Endodermal cell (in vitro differentiated cells): ENCODE measurements at regions not wholly inside any gene's neighbourhood (a gene's known extent, or its start where the extent isn't known, plus 50 kb on each side); places are given as distances from the start of the nearest gene placed in this dataset.

ENCODE experiments used
- DNase-seq: peaks from one replicate; pipeline ENCODE4 v3.0.0-alpha.2; 2017
- H3K27ac ChIP-seq: 2 replicates; pipeline ENCODE4 v1.5.1; 2013; ENCODE audit warnings: mild to moderate bottlenecking, low read depth, low read length, moderate library complexity
- H3K27me3 ChIP-seq: 2 replicates; pipeline ENCODE4 v1.6.1; 2013; ENCODE audit warnings: mild to moderate bottlenecking, low read length, moderate library complexity; ENCODE audit not compliant: insufficient read depth, control insufficient read depth, poor library complexity, severe bottlenecking
- H3K36me3 ChIP-seq: 2 replicates; pipeline ENCODE4 v1.7.0; 2013; ENCODE audit warnings: mild to moderate bottlenecking, low read length, moderate library complexity; ENCODE audit not compliant: control insufficient read depth, insufficient read depth
- H3K4me1 ChIP-seq: one replicate; pipeline ENCODE4 v1.7.0; 2013; ENCODE audit warnings: low read length; ENCODE audit not compliant: control insufficient read depth, insufficient read depth
- H3K4me3 ChIP-seq: 2 replicates; pipeline ENCODE4 v1.5.1; 2013; ENCODE audit warnings: mild to moderate bottlenecking, low read length, moderate library complexity
- H3K9ac ChIP-seq: 2 replicates; pipeline ENCODE4 v1.6.1; 2013; ENCODE audit warnings: mild to moderate bottlenecking, low read length, moderate library complexity; ENCODE audit not compliant: poor library complexity, severe bottlenecking; ENCODE audit errors: extremely low read depth
- H3K9me3 ChIP-seq: 2 replicates; pipeline ENCODE4 v1.6.1; 2013; ENCODE audit warnings: mild to moderate bottlenecking, low read length, moderate library complexity; ENCODE audit not compliant: control insufficient read depth
- H3K27ac Mint-ChIP-seq: 2 replicates; pipeline ENCODE4 v1.8.0; 2020; ENCODE audit warnings: mixed read lengths
- H3K27me3 Mint-ChIP-seq: 2 replicates; pipeline ENCODE4 v1.8.0; 2021; ENCODE audit warnings: mild to moderate bottlenecking, mixed read lengths; ENCODE audit not compliant: insufficient read depth
- H3K36me3 Mint-ChIP-seq: 2 replicates; pipeline ENCODE4 v1.8.0; 2020; ENCODE audit warnings: low read depth, mixed read lengths
- H3K4me1 Mint-ChIP-seq: 2 replicates; pipeline ENCODE4 v1.8.0; 2020; ENCODE audit warnings: mixed read lengths
- H3K4me3 Mint-ChIP-seq: 2 replicates; pipeline ENCODE4 v1.8.0; 2020; ENCODE audit warnings: mild to moderate bottlenecking, moderate library complexity, mixed read lengths
- H3K9me3 Mint-ChIP-seq: 2 replicates; pipeline ENCODE4 v1.8.0; 2020; ENCODE audit warnings: mild to moderate bottlenecking, mixed read lengths
- CTCF ChIP-seq: fragments of 200-600 bp; sonication (generic); conservative IDR thresholded peaks from 2 replicates; pipeline ENCODE4 v1.5.0; 2021; ENCODE audit warnings: antibody characterized with exemption, mild to moderate bottlenecking
- WGBS, 2 experiments: methylation state at CpG; one replicate each; pipeline versions ENCODE4 v1.1.5 to v1.1.7; 2013; ENCODE audit warnings: missing lambda C conversion rate in 2 of 2, mixed read lengths in 1 of 2; ENCODE audit not compliant: insufficient coverage in 1 of 2, insufficient read length in 1 of 2; 5-methylcytosine and 5-hydroxymethylcytosine counted together

- Mint-ChIP-seq H3K9me3 (no peaks in the 10 kb centered on the region), H3K27ac (no peak overlapping the region), H3K27me3 (peaks cover 33% of the 10 kb centered on the region), H3K36me3 (no peaks in the 10 kb centered on the region), H3K4me1 (peaks cover 24% of the 10 kb centered on the region), H3K4me3 (no peak overlapping the region)
- Histone ChIP-seq H3K36me3 (no peaks in the 10 kb centered on the region), H3K4me1 (peaks cover 13% of the 10 kb centered on the region), H3K27ac (no peak overlapping the region), H3K27me3 (no peaks in the 10 kb centered on the region), H3K9me3 (no peaks in the 10 kb centered on the region), H3K9ac (no peak overlapping the region), H3K4me3 (no peak overlapping the region)
- no peak for TF ChIP-seq CTCF
- WGBS, 2 experiments: 98% methylated on average over 2 of the region's 2 CpGs; no CpG with 5 or more reads in 1 of the 2 experiments
- no peak for DNase-seq
Measured at GRCh38 chr6:1039746-1040145, 272.2 kb upstream of the FOXQ1 start.

GRCh38 chr6:1039191-1039590 is 272.7 kb upstream of the FOXQ1 start:
- 94% methylated on average over 3 to 9 of the region's 9 CpGs for WGBS, 2 experiments
- H3K9me3 Mint-ChIP-seq: no peaks in the 10 kb centered on the region
- Histone ChIP-seq H3K27me3 (no peaks in the 10 kb centered on the region), H3K4me1 (peaks cover 10% of the 10 kb centered on the region), H3K27ac (no peak overlapping the region), H3K9me3 (no peaks in the 10 kb centered on the region), H3K36me3 (no peaks in the 10 kb centered on the region), H3K4me3 (no peak overlapping the region), H3K9ac (no peak overlapping the region)
- no peaks in the 10 kb centered on the region for H3K36me3 Mint-ChIP-seq
- no peak for DNase-seq
- H3K27ac Mint-ChIP-seq: no peak overlapping the region
- H3K4me3 Mint-ChIP-seq: no peak overlapping the region
- no peak for TF ChIP-seq CTCF
- H3K27me3 Mint-ChIP-seq: peaks cover 33% of the 10 kb centered on the region
- peaks cover 20% of the 10 kb centered on the region for H3K4me1 Mint-ChIP-seq

- no peak overlapping the region for H3K4me3 Mint-ChIP-seq
- WGBS, 2 experiments: 94 to 97% methylated on average over 9 to 10 of the region's 10 CpGs
- no peak overlapping the region for H3K27ac Mint-ChIP-seq
- no peaks in the 10 kb centered on the region for H3K36me3 ChIP-seq
- H3K9ac ChIP-seq: no peak overlapping the region
- peaks cover 23% of the 10 kb centered on the region for H3K27me3 Mint-ChIP-seq
- H3K27ac ChIP-seq: no peak overlapping the region
- no peak overlapping the region for H3K4me3 ChIP-seq
- H3K36me3 Mint-ChIP-seq: no peaks in the 10 kb centered on the region
- H3K9me3 Mint-ChIP-seq: peaks cover under 1% of the 10 kb centered on the region
- no peak for TF ChIP-seq CTCF
- no peak for DNase-seq
- H3K9me3 ChIP-seq: no peaks in the 10 kb centered on the region
- peaks cover 20% of the 10 kb centered on the region for H3K4me1 Mint-ChIP-seq
- no peaks in the 10 kb centered on the region for H3K27me3 ChIP-seq
- peaks cover 5% of the 10 kb centered on the region for H3K4me1 ChIP-seq
Measured at GRCh38 chr6:1037430-1038202, 274.3 kb upstream of the FOXQ1 start.
